ENCODE measurements at regions not wholly inside any gene's neighbourhood (a gene's known extent, or its start where the extent isn't known, plus 50 kb on each side); places are given as distances from the start of the nearest gene placed in this dataset.
A peak's percentile ranks its signal among the peaks of the same experiment; 100 is the strongest.
"Not testable (repeated sequence)": the region's sequence is repeated elsewhere in the genome, so short reads cannot be mapped to it uniquely, and the experiment has no call there.

GRCh38 chr11:56876621-56877275 is 112.0 kb upstream of the OR5AK2 start:
- no peak for DNase-seq (ENCODE audit: low spot score)

DNA sequence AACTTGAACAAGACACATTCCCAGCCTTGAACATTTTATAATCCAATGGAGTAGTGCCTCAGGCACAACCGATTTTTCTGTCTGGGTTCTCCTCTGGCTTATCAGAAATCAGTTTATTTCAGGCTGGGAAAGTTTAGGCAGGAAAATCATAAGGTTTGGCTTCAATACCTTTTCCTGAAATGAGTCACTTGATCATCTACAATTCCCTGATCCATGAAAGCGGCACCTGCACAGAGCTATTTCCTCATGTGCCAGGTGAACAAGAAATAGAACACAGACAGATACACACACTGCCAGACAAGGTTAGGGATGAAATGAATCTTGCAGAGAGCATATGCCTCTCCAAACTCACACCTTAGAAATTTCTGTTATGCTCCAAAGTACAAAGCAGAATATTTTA is 106.7 kb upstream of the OR9G4 start:
- no peak for DNase-seq (ENCODE audit: low spot score)

GRCh38 chr11:56852131-56852530 is 103.6 kb upstream of the OR9G4 start:
- DNase-seq (ENCODE audit: low spot score): no peak

GRCh38 chr11:56849852-56850251 is 101.4 kb upstream of the OR9G4 start:
- no peak for DNase-seq (ENCODE audit: low spot score)

DNA sequence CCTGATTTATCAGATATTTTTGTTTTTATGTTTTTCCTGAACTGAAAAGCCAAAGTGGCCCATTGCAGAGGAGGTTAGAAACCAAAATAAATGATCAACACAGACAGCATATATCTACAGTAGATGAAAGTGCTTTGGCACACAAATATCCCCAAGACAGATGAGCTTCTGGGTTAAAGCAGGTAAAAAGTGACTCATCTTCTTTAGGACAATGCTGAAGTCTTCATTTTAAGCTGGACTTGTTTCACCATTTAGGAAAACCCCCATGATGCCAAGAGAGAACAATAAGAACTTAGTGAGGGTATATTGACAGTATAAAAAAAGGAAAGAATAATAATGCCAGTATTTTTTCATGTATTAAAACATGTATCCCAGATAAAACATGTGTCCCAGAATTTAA is 100.8 kb upstream of the OR9G4 start:
- DNase-seq (ENCODE audit: low spot score): no peak

GRCh38 chr11:56848141-56848809 is 99.8 kb upstream of the OR9G4 start:
- DNase-seq (ENCODE audit: low spot score): no peak

DNA sequence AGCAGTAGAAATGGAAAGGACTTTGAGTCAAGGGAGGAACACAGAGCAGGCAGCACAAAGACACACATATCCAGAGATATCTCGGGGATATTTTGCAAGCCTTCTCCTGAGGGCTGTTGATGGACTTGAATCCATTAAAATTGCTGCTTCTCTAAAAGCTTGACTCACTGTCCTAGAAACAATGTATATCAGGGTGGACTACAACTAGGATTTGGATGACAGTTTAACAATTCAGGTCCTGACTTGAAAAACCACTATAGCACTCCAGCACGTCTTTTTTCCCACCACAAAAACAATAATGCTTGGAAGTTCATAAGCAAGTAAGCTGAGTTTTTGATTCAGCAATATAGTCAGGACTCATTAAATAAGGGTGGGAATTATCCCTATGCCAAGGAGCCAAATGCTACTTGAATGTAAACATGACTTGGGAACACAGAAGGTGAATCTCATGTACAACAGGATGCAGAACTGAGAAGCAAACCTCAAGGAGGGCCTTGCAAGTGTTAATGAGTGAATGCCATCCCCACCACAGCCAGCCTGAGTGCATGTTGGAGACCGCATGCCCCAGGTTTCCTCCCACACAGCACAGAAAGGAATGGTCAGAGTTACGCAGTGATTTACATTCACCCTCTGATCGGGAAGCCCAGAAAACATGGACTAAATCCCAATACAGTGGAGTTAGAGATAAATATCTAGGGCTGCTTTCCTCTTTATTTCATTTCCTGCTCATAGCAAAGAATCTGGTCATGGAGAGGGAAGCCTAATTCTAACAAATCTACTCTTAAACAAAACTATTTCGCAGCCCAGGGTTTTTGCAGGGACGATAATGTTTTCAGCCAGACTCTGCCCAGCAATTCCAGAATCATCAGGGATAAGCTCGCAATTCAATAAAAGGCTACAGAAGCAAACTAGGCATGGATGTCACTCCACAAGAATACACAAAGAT is 98.4 kb upstream of the OR9G4 start:
- DNase-seq (ENCODE audit: low spot score): no peak

DNA sequence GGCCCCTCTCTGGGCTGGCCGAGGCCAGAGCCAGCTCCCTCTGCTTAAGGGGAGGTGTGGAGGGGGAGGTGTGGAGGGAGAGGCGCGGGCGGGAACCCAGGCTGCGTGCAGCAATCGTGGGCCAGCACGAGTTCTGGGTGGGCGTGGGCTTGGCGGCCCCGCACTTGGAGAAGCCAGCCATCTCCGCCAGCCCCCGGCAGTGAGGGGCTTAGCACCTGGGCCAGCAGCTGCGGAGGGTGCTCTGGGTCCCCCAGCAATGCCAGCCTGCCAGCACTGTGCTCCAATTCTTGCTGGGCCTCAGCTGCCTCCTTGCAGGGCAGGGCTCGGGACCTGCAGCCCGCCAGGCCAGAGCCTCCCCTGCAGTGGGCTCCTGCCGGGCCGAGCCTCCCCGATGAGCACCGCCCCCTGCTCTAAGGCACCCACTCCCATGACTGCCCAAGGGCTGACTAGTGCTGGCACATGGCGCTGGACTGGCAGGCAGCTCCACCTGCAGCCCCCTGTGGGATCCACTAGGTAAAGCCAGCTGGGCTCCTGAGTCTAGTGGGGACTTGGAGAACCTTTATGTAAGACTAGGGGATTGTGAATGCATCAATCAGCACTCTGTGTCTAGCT is 96.7 kb upstream of the OR9G4 start:
- no peak for DNase-seq (ENCODE audit: low spot score)

GRCh38 chr11:56843816-56844215 is 95.3 kb upstream of the OR9G4 start:
- DNase-seq (ENCODE audit: low spot score): no peak

- no peak for DNase-seq (ENCODE audit: low spot score)
Observed at GRCh38 chr11:56842814-56843794, 94.6 kb upstream of the OR9G4 start.

GRCh38 chr11:56841210-56841810 is 92.8 kb upstream of the OR9G4 start:
- peak; percentile 9 for DNase-seq (ENCODE audit: low spot score)

DNA sequence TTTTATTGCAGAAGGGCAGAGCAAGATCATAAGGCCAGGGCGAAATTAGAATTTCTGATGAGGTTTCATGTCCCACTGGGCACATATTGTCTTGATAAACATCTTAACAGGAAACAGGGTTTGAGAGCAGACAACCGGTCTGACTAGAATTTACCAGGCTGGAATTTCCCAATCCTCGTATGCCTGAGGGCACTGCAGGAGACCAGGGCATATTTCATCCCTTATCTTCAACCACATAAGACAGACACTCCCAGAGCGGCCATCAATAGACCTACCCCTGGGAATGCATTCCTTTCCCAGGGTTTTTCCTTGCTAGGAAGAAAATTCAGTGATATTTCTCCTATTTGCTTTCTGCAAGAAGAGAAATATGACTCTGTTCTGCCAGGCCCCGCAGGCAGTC is 78.9 kb upstream of the OR9G4 start:
- DNase-seq (ENCODE audit: low spot score): not testable (repeated sequence)

DNA sequence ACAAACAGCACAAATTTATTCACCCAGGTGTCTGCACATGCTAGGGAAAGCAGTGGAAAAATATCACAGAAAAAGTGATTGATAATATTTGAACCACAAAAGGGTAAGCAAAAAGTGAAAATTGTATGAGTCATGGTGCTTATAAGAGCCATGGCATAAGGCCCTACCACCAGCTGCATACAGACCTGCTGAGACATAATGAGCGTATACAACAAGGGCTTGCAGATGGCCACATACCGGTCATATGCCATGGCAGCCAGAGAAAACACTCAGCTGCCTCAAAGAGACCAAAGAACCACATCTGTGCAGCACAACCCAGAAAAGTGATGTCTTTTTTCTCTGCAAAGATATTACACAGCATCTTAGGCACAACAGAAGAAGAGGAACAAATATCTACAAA is 71.4 kb upstream of the OR9G4 start:
- DNase-seq (ENCODE audit: low spot score): no peak

- DNase-seq (ENCODE audit: low spot score): no peak
Observed at GRCh38 chr11:56817661-56818060, 69.2 kb upstream of the OR9G4 start.

DNA sequence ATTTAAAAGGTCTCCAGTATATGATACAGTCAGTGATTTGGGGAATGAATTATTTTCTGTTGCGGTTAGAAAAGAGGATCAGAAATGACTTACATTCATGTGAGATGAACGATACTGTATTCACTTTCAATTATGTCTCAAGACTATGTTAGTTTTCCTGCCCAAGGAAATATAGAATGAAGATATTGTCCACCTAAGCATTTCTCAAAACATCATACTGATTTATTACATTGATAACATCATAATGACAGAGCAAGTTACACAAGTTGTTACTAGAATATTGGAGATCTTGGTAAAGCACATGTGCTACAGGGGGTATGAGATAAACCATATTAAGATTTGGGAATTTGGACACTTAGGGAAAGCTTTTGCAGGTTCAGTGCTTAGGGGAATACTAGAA is 67.8 kb upstream of the OR9G4 start:
- no peak for DNase-seq (ENCODE audit: low spot score)

- DNase-seq (ENCODE audit: low spot score): no peak
Observed at GRCh38 chr11:56808326-56808725, 59.8 kb upstream of the OR9G4 start.

GRCh38 chr11:56799691-56800210 is 51.3 kb upstream of the OR9G4 start:
- DNase-seq (ENCODE audit: low spot score): no peak
